ENCODE measurements at regions not wholly inside any gene's neighbourhood (a gene's known extent, or its start where the extent isn't known, plus 50 kb on each side); places are given as distances from the start of the nearest gene placed in this dataset.

- no peak for TF ChIP-seq EZH2phosphoT487 (IDR thresholded peaks at IDR 0.05; ENCODE audit: insufficient read depth, low read depth)
- TF ChIP-seq EZH2 (IDR thresholded peaks at IDR 0.05; ENCODE audit: insufficient read depth, poor library complexity, severe bottlenecking) = no peak
These were observed 117.1 kb upstream of the MRPS22 start for GRCh38 chr3:139226731-139227130.
